GM10266 (cell line): ENCODE measurements at regions not wholly inside any gene's neighbourhood (a gene's known extent, or its start where the extent isn't known, plus 50 kb on each side); places are given as distances from the start of the nearest gene placed in this dataset.
"Not testable (repeated sequence)": the region's sequence is repeated elsewhere in the genome, so short reads cannot be mapped to it uniquely, and the experiment has no call there.

Experiments
- DNase-seq: peaks from one replicate; pipeline ENCODE4 v3.0.0; 2012; ENCODE audit errors: extremely low spot score

GRCh38 chr2:111311568-111311967, 190.9 kb downstream of the BCL2L11 start:
- not testable (repeated sequence) for DNase-seq

GRCh38 chr2:111312897-111313607, 192.3 kb downstream of the BCL2L11 start:
- not testable (repeated sequence) for DNase-seq

GRCh38 chr2:111313711-111314110, 193.0 kb downstream of the BCL2L11 start:
- DNase-seq, result not testable (repeated sequence)

GRCh38 chr2:111315188-111315917, 194.6 kb downstream of the BCL2L11 start:
- not testable (repeated sequence) for DNase-seq

- not testable (repeated sequence) for DNase-seq
Observed at GRCh38 chr2:111316221-111316741, 195.6 kb downstream of the BCL2L11 start.

- not testable (repeated sequence) for DNase-seq
Observed at GRCh38 chr2:111316881-111317549, 196.3 kb downstream of the BCL2L11 start.

GRCh38 chr2:111319552-111319951, 198.8 kb downstream of the BCL2L11 start:
- not testable (repeated sequence) for DNase-seq

- DNase-seq, result not testable (repeated sequence)
Observed at GRCh38 chr2:111320264-111320663, 199.6 kb downstream of the BCL2L11 start.

GRCh38 chr2:111320965-111321364, 200.3 kb downstream of the BCL2L11 start:
- not testable (repeated sequence) for DNase-seq

- not testable (repeated sequence) for DNase-seq
Observed at GRCh38 chr2:111323384-111323783, 202.7 kb downstream of the BCL2L11 start.

- DNase-seq, result not testable (repeated sequence)
Observed at GRCh38 chr2:111327726-111328125, 207.0 kb downstream of the BCL2L11 start.

GRCh38 chr2:111329309-111329708, 208.6 kb downstream of the BCL2L11 start:
- not testable (repeated sequence) for DNase-seq

- DNase-seq, result not testable (repeated sequence)
Observed at GRCh38 chr2:111331099-111331724, 210.5 kb downstream of the BCL2L11 start.

GRCh38 chr2:111335220-111335907, 214.7 kb downstream of the BCL2L11 start:
- not testable (repeated sequence) for DNase-seq

GRCh38 chr2:111338474-111338873, 217.8 kb downstream of the BCL2L11 start:
- DNase-seq, result not testable (repeated sequence)

- DNase-seq, result not testable (repeated sequence)
Observed at GRCh38 chr2:111339476-111339875, 218.8 kb downstream of the BCL2L11 start.

- not testable (repeated sequence) for DNase-seq
Observed at GRCh38 chr2:111344590-111344989, 223.9 kb downstream of the BCL2L11 start.

GRCh38 chr2:111345439-111345838, 224.7 kb downstream of the BCL2L11 start:
- not testable (repeated sequence) for DNase-seq

GRCh38 chr2:111346018-111346930, 225.6 kb downstream of the BCL2L11 start:
- not testable (repeated sequence) for DNase-seq

GRCh38 chr2:111347695-111348094, 227.0 kb downstream of the BCL2L11 start:
- not testable (repeated sequence) for DNase-seq
